Fibroblast of lung (primary cell): ENCODE measurements at regions not wholly inside any gene's neighbourhood (a gene's known extent, or its start where the extent isn't known, plus 50 kb on each side); places are given as distances from the start of the nearest gene placed in this dataset.

Experiments
- DNase-seq, 2 donors: peaks; one replicate each; pipeline versions ENCODE4 v3.0.0 to v3.0.0-alpha.2; 2010; ENCODE audit warnings: low read depth in 2 of 2
- H2AFZ ChIP-seq: 2 replicates; pipeline ENCODE4 v1.5.1; 2012; ENCODE audit warnings: low read length, control low read depth, inconsistent platforms
- H3K27ac ChIP-seq: 2 replicates; pipeline ENCODE4 v1.5.1; 2011; ENCODE audit warnings: low read length, control low read depth; ENCODE audit not compliant: insufficient read depth
- H3K27me3 ChIP-seq: 2 replicates; pipeline ENCODE4 v1.5.1; 2011; ENCODE audit warnings: mild to moderate bottlenecking, low read length; ENCODE audit not compliant: control insufficient read depth, insufficient read depth
- H3K36me3 ChIP-seq: 2 replicates; pipeline ENCODE4 v1.5.1; 2011; ENCODE audit warnings: low read length; ENCODE audit not compliant: control insufficient read depth, insufficient read depth
- H3K4me1 ChIP-seq: 2 replicates; pipeline ENCODE4 v1.5.1; 2011; ENCODE audit warnings: low read length; ENCODE audit not compliant: control insufficient read depth, insufficient read depth; ENCODE audit errors: extremely low read depth
- H3K4me2 ChIP-seq: 2 replicates; pipeline ENCODE4 v1.5.1; 2011; ENCODE audit warnings: low read length, control low read depth; ENCODE audit not compliant: insufficient read depth; ENCODE audit errors: extremely low read depth
- H3K4me3 ChIP-seq, 4 experiments: fragments of 200-600 bp in 1 of 4; sonication (generic) in 1 of 4; replicated peaks in 1 of 4; 2 replicates each; pipeline ENCODE4 v1.5.1; 2011 to 2016; ENCODE audit warnings: low read length in 4 of 4, low read depth in 3 of 4, mild to moderate bottlenecking in 3 of 4, control low read depth in 2 of 4, inconsistent platforms in 1 of 4, mixed read lengths in 1 of 4; ENCODE audit not compliant: insufficient read depth in 1 of 4; ENCODE audit errors: control extremely low read depth in 1 of 4
- H3K79me2 ChIP-seq: 2 replicates; pipeline ENCODE4 v1.5.1; 2012; ENCODE audit warnings: mild to moderate bottlenecking, low read length, inconsistent platforms; ENCODE audit not compliant: control insufficient read depth, insufficient read depth
- H3K9ac ChIP-seq: 2 replicates; pipeline ENCODE4 v1.5.1; 2011; ENCODE audit warnings: mild to moderate bottlenecking, low read length, control low read depth; ENCODE audit not compliant: insufficient read depth
- H3K9me3 ChIP-seq: 2 replicates; pipeline ENCODE4 v1.5.1; 2012; ENCODE audit warnings: low read depth, low read length; ENCODE audit not compliant: control insufficient read depth, insufficient read depth
- H4K20me1 ChIP-seq: 2 replicates; pipeline ENCODE4 v1.5.1; 2011; ENCODE audit warnings: low read length; ENCODE audit not compliant: control insufficient read depth, insufficient read depth; ENCODE audit errors: extremely low read depth
- CTCF ChIP-seq, 2 donors: IDR thresholded peaks in 1 of 2; conservative IDR thresholded peaks in 1 of 2; 1 replicate in 1 of 2; 2 replicates in 1 of 2; pipeline ENCODE4 v1.5.1; 2011 to 2012; ENCODE audit warnings: low read length in 2 of 2, control low read depth in 1 of 2, inconsistent platforms in 1 of 2, low read depth in 1 of 2, mild to moderate bottlenecking in 1 of 2
- EZH2 ChIP-seq: IDR thresholded peaks from 2 replicates; pipeline ENCODE4 v1.5.1; 2012; ENCODE audit warnings: low read length, control low read depth, mild to moderate bottlenecking; ENCODE audit errors: missing control alignments

GRCh38 chr5:112549605-112550166 is 130.6 kb upstream of the EPB41L4A start:
- no peaks in the 10 kb centered on the region for H3K9me3 ChIP-seq
- DNase-seq: no peak
- no peaks in the 10 kb centered on the region for H3K36me3 ChIP-seq
- H3K9ac ChIP-seq: no peak overlapping the region
- peaks cover under 1% of the 10 kb centered on the region for H3K4me1 ChIP-seq
- TF ChIP-seq CTCF (conservative IDR thresholded peaks at IDR 0.05 in 1 of 2, IDR thresholded peaks at IDR 0.05 in 1 of 2; ENCODE audit: low read depth in 1 of 2, low read length in 2 of 2): no peak
- no peak for TF ChIP-seq EZH2
- H3K4me2 ChIP-seq: no peak overlapping the region
- H4K20me1 ChIP-seq: no peaks in the 10 kb centered on the region
- H3K27ac ChIP-seq: no peak overlapping the region
- H2AFZ ChIP-seq: no peak overlapping the region
- H3K79me2 ChIP-seq: no peaks in the 10 kb centered on the region
- no peaks in the 10 kb centered on the region for H3K27me3 ChIP-seq
- H3K4me3 ChIP-seq: no peak overlapping the region

DNA sequence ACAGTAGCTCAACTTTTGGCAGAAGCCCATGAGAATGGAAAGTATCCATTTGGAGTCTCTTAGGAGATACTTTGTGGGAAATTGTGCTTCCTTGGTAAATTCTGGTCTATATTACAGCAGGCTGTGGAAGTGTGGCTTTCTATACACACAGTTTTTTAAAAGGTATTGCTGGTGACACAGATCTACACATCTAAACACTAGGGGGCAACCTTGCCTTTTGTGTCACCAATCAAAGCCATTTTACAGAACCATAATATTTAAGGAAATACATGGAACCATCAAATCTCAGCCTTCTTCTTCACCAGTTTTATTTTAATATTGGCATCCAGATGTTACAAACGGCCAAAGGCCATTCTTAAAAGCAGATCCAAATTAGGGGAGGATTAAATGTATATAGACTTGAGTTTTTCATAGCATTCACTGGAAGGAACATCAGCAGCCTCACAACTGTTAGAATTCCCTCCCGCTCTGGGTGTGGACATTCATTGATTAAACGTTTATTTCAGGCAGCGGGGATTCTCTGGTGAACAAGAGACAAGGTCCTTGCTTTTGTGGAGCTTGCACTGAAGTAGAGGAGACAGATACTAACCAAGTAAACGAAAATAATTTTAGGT is 132.4 kb upstream of the EPB41L4A start:
- Histone ChIP-seq H3K4me2 (no peak overlapping the region), H3K27me3 (no peaks in the 10 kb centered on the region), H3K79me2 (no peaks in the 10 kb centered on the region), H4K20me1 (no peaks in the 10 kb centered on the region), H3K4me1 (peaks cover 10% of the 10 kb centered on the region), H3K36me3 (no peaks in the 10 kb centered on the region), H2AFZ (no peak overlapping the region), H3K27ac (no peak overlapping the region), H3K9ac (no peak overlapping the region), H3K4me3 (no peak overlapping the region), H3K9me3 (no peaks in the 10 kb centered on the region)
- no peak for TF ChIP-seq EZH2
- TF ChIP-seq CTCF (conservative IDR thresholded peaks at IDR 0.05 in 1 of 2, IDR thresholded peaks at IDR 0.05 in 1 of 2; ENCODE audit: low read depth in 1 of 2, low read length in 2 of 2): peak; percentile 66 to 72
- DNase-seq: peak; percentile 50 to 79

DNA sequence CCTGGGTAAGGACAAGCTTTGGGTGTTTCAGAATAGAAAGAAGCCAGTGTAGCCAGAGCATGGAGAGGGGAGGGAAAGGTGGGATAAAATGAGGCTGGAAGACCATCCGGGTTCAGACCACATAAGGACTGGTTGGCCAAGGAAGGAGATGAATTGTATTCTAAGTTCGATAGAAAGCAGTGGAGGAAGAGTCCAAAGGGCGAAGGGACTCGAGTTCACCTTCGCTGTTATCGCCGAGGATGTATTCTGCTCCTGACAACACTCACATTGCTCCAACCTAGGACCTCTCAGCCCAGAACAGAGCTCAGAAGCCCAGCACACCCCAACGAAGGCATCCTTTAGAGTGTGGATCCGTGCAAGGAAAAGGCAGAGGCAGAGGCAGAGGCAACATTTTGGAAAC is 133.1 kb upstream of the EPB41L4A start:
- H2AFZ ChIP-seq: no peak overlapping the region
- H3K9me3 ChIP-seq: no peaks in the 10 kb centered on the region
- no peak overlapping the region for H3K4me2 ChIP-seq
- H3K79me2 ChIP-seq: no peaks in the 10 kb centered on the region
- H3K27ac ChIP-seq: no peak overlapping the region
- no peaks in the 10 kb centered on the region for H4K20me1 ChIP-seq
- peaks cover 10% of the 10 kb centered on the region for H3K4me1 ChIP-seq
- no peaks in the 10 kb centered on the region for H3K27me3 ChIP-seq
- DNase-seq: no peak
- TF ChIP-seq EZH2 (no peak), CTCF (conservative IDR thresholded peaks at IDR 0.05 in 1 of 2, IDR thresholded peaks at IDR 0.05 in 1 of 2; ENCODE audit: low read depth in 1 of 2, low read length in 2 of 2) (no peak)
- no peaks in the 10 kb centered on the region for H3K36me3 ChIP-seq
- H3K9ac ChIP-seq: no peak overlapping the region
- H3K4me3 ChIP-seq: no peak overlapping the region
